ENCODE measurements at regions not wholly inside any gene's neighbourhood (a gene's known extent, or its start where the extent isn't known, plus 50 kb on each side); places are given as distances from the start of the nearest gene placed in this dataset.
"Not testable (repeated sequence)": the region's sequence is repeated elsewhere in the genome, so short reads cannot be mapped to it uniquely, and the experiment has no call there.

GRCh38 chr7:156344595-156344994 lies 296.0 kb upstream of the RNF32 start:
- FAIRE-seq, result no peak

GRCh38 chr7:156334636-156335035 lies 305.9 kb upstream of the RNF32 start:
- FAIRE-seq (no peak), DNase-seq (ENCODE audit: extremely low spot score, insufficient read length, low read depth) (no peak)

More at GRCh38 chr7:156344595-156344994, 296.0 kb upstream of the RNF32 start:
- no peak for DNase-seq (ENCODE audit: extremely low spot score, insufficient read length, low read depth)

GRCh38 chr7:156327916-156328315 lies 312.7 kb upstream of the RNF32 start:
- DNase-seq (ENCODE audit: extremely low spot score, insufficient read length, low read depth) (no peak), FAIRE-seq (no peak)

- no peak for DNase-seq (ENCODE audit: extremely low spot score, insufficient read length, low read depth)
- FAIRE-seq, result no peak
Observed at GRCh38 chr7:156327474-156327873, 313.1 kb upstream of the RNF32 start.

- DNase-seq (ENCODE audit: extremely low spot score, insufficient read length, low read depth) (no peak), FAIRE-seq (no peak)
Observed at GRCh38 chr7:156324201-156324600, 316.4 kb upstream of the RNF32 start.

GRCh38 chr7:156321430-156321829 lies 319.1 kb upstream of the RNF32 start:
- not testable (repeated sequence) for FAIRE-seq

GRCh38 chr7:156318926-156319325 lies 321.6 kb upstream of the RNF32 start:
- no peak for DNase-seq (ENCODE audit: extremely low spot score, insufficient read length, low read depth)
- FAIRE-seq, result no peak

More at GRCh38 chr7:156321430-156321829, 319.1 kb upstream of the RNF32 start:
- DNase-seq (ENCODE audit: extremely low spot score, insufficient read length, low read depth), result not testable (repeated sequence)

DNA sequence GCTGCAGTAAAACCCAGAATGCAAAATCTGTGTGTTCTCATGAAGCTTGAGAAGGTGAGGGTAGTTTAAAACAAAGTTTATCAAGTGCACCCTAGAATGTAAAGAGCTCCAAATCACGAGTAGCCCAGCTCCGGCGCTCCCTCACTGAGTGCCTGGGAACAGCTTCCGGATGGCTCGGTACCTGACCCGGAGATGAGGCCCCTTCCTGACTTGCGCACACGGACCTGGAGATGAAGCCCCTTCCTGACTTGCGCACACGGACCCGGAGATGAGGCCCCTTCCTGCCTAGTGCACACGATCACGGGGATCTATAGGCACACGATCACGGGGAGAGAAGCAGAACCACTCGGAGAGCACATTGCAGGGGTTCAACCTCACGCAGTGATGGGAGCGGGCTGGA lies 322.1 kb upstream of the RNF32 start:
- no peak for FAIRE-seq
- no peak for DNase-seq (ENCODE audit: extremely low spot score, insufficient read length, low read depth)

- FAIRE-seq, result no peak
- no peak for DNase-seq (ENCODE audit: extremely low spot score, insufficient read length, low read depth)
Observed at GRCh38 chr7:156309016-156309620, 331.5 kb upstream of the RNF32 start.

DNA sequence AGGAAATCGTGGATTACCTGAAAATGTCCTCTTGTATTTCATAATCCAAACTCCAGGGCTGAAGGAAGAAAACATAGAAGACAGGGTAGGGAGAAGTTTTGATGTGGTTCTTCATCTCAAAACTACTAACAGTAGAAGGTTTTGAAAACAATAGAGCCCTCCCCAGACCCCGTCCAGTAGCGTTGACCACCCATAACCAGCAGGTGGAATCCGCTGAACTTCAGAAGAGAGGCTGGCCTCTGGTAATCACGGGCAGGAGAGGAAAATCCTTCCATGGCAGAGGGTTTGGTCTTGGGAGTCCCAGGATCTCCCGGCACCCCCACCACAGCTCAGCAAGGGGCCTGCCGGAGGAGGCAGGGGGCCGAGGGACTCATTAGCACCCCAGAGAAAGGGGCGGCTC lies 333.4 kb upstream of the RNF32 start:
- no peak for FAIRE-seq

GRCh38 chr7:156305351-156305750 lies 335.2 kb upstream of the RNF32 start:
- FAIRE-seq, result no peak
- DNase-seq (ENCODE audit: extremely low spot score, insufficient read length, low read depth), result no peak

More for the DNA sequence above, 333.4 kb upstream of the RNF32 start:
- no peak for DNase-seq (ENCODE audit: extremely low spot score, insufficient read length, low read depth)

DNA sequence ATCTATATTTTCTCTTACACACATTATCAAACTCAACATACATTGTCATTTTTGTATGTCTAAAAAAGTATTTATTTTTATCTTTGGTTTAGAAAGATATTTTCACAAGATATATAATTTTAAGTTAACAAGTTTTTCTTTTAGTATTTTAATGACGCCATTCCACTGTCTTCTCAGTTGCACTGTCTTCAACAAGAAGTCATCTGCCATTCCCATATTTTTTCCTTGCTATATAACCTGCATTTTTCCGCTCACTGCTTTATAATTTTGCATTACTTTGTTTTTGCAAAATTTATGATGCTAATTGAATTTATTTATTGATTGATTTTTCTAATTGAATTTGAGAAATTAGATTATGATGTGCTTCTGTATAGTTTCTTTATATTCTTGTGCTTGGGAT lies 357.8 kb upstream of the RNF32 start:
- FAIRE-seq (no peak), DNase-seq (ENCODE audit: extremely low spot score, insufficient read length, low read depth) (no peak)

- no peak for FAIRE-seq
- no peak for DNase-seq (ENCODE audit: extremely low spot score, insufficient read length, low read depth)
Observed at GRCh38 chr7:156279635-156280034, 360.9 kb upstream of the RNF32 start.

- FAIRE-seq (no peak), DNase-seq (ENCODE audit: extremely low spot score, insufficient read length, low read depth) (no peak)
Observed at GRCh38 chr7:156275292-156275691, 365.3 kb upstream of the RNF32 start.

DNA sequence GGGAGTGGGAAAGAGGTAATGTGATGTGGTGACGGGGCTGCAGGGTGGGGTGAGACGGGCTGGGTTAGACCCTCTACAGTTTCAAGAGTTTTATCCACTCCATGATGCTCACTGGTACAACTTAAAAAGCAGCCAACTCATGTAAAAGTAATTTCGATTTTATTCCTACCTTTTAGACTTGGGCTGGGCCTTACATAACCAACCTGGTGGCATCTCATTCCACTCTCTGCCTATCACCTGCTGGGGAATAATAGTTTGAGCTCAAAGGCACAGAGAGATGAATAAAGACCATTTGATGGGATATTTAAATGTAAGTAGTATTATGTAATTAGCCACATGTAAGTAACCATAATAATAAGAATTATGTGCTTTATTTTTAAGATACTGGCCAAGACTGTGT lies 366.0 kb upstream of the RNF32 start:
- DNase-seq (ENCODE audit: extremely low spot score, insufficient read length, low read depth) (no peak), FAIRE-seq (no peak)

GRCh38 chr7:156261581-156261980 lies 379.0 kb upstream of the RNF32 start:
- FAIRE-seq (no peak), DNase-seq (ENCODE audit: extremely low spot score, insufficient read length, low read depth) (no peak)

- DNase-seq (ENCODE audit: extremely low spot score, insufficient read length, low read depth) (no peak), FAIRE-seq (no peak)
Observed at GRCh38 chr7:156257904-156258303, 382.7 kb upstream of the RNF32 start.

DNA sequence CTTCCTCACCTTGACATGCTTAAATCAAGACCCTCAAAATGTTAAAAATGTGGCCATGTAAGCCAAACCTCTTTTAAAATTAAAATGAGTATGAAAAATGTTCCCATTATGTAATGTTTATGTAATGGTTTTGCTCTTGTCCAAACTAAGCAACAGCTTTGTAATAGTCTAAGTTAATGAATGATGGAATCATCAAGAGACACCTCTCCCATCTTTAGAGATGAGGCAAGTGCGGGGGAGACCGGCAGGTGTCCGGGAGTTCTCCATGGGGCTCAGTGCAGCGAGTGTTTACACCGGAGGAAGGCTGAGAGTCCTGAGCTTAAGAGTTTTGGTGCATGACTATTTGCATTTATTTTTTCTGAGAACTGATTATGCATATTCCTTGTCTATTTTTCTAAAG lies 384.9 kb upstream of the RNF32 start:
- no peak for FAIRE-seq
- no peak for DNase-seq (ENCODE audit: extremely low spot score, insufficient read length, low read depth)

DNA sequence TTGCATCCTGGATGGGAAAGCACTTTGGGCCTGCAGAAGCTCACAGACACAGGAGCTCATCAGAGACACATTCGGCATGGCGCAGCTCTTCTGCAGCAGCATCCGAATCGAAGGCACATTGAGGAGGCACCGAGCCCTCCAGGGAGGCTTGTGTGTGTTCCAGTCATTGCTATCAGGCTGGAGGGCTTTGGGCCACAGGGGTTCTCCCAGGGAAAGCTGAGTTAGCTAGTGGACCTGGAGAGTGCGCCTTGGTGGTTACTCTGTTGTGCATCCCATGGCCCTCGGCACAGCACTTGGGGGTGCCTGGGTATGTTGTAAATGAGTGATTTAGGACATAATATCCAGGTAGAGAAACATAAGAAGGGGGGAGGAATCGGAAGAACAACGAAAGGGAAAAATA lies 388.7 kb upstream of the RNF32 start:
- DNase-seq (ENCODE audit: extremely low spot score, insufficient read length, low read depth) (no peak), FAIRE-seq (no peak)

DNA sequence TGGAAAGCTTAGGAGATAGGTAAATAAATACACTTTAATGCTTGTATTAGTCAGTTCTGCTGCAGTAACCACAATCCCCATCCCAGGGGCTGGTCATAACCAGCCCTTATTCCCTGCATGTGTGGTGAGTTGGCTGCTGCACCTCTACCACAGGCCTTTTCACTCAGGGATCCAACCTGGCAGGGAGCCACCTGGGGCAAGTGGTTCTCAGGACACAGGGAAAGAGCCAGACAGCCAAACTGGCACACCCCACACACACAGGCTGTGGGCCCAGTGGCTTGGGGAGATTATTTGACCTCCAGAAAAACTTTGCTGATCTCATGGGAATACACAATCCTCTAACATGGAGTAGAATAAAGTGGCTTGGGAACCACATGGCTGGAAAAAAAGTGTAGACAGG lies 400.0 kb upstream of the RNF32 start:
- no peak for FAIRE-seq

GRCh38 chr7:156238366-156239133 lies 402.0 kb upstream of the RNF32 start:
- DNase-seq (ENCODE audit: extremely low spot score, insufficient read length, low read depth), result no peak
- FAIRE-seq, result no peak

More for the DNA sequence above, 400.0 kb upstream of the RNF32 start:
- DNase-seq (ENCODE audit: extremely low spot score, insufficient read length, low read depth), result no peak

DNA sequence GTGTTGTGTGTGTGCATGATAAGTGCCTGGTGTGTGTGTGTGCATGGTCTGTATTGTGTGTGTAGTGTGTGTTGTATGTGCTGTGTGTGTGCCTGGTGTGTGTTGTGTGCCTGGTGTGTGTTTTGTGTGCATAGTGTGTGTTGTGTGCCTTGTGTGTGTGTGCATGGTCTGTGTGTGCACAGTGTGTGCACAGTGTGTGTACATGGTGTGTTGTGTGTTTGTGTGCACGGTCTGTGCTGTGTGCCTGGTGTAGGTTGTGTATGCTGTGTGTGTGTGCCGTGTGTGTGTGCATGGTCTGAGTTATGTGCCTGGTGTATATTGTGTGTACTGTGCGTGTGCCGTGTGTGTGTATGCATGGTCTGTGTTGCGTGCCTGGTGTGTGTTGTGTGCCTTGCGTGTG lies 403.0 kb upstream of the RNF32 start:
- FAIRE-seq (no peak), DNase-seq (ENCODE audit: extremely low spot score, insufficient read length, low read depth) (no peak)

All from GM18507 (cell line).